Neural crest cell (in vitro differentiated cells): ENCODE measurements at regions not wholly inside any gene's neighbourhood (a gene's known extent, or its start where the extent isn't known, plus 50 kb on each side); places are given as distances from the start of the nearest gene placed in this dataset.

ENCODE experiments used
- DNase-seq: peaks from one replicate; pipeline ENCODE4 v3.0.0; 2021; ENCODE audit warnings: low read depth, mixed read lengths, low spot score
- H3K27ac Mint-ChIP-seq: one replicate; pipeline ENCODE4 v1.8.0; 2021; ENCODE audit warnings: mild to moderate bottlenecking, mixed read lengths; ENCODE audit not compliant: unreplicated experiment
- H3K27me3 Mint-ChIP-seq: 2 replicates; pipeline ENCODE4 v1.8.0; 2021; ENCODE audit warnings: low read depth, mild to moderate bottlenecking, mixed read lengths
- H3K36me3 Mint-ChIP-seq: 2 replicates; pipeline ENCODE4 v1.8.0; 2021; ENCODE audit warnings: low read depth, mild to moderate bottlenecking, mixed read lengths
- H3K4me1 Mint-ChIP-seq: 2 replicates; pipeline ENCODE4 v1.8.0; 2021; ENCODE audit warnings: mixed read lengths
- H3K4me3 Mint-ChIP-seq: one replicate; pipeline ENCODE4 v1.8.0; 2021; ENCODE audit warnings: mild to moderate bottlenecking, mixed read lengths
- H3K9me3 Mint-ChIP-seq: 2 replicates; pipeline ENCODE4 v1.8.0; 2021; ENCODE audit warnings: mixed read lengths
- TF ChIP-seq, protein P1 (sequence below): fragments of 200-600 bp; sonication (generic); conservative IDR thresholded peaks from 2 replicates; pipeline ENCODE4 v1.5.0; 2021; ENCODE audit warnings: antibody characterized with exemption, mild to moderate bottlenecking

DNA sequence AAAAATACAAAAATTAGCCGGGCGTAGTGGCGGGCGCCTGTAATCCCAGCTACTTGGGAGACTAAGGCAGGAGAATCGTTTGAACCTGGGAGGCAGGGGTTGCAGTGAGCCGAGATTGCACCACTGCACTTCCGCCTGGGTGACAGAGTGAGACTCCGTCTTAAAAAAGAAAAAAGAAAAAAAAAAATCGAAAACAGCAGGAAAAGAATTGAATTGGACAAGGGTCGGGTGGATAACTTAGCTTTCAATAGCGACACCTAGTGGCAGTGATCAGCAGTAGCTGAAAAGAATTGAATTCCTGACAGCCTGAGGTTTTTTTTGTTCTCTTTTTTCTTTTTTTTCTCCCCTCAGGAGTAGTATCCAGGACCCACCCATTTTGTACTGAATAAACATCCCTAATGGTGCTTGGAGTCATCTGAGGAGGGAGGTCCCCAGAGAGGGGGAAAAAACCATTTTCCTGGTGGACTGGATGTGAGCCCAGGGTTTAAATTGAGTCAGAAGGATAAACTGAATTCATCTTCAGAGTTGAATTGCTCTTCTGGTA lies 55.1 kb downstream of the CYCS start:
- H3K27ac Mint-ChIP-seq = no peak overlapping the region
- TF ChIP-seq, protein P1, sequence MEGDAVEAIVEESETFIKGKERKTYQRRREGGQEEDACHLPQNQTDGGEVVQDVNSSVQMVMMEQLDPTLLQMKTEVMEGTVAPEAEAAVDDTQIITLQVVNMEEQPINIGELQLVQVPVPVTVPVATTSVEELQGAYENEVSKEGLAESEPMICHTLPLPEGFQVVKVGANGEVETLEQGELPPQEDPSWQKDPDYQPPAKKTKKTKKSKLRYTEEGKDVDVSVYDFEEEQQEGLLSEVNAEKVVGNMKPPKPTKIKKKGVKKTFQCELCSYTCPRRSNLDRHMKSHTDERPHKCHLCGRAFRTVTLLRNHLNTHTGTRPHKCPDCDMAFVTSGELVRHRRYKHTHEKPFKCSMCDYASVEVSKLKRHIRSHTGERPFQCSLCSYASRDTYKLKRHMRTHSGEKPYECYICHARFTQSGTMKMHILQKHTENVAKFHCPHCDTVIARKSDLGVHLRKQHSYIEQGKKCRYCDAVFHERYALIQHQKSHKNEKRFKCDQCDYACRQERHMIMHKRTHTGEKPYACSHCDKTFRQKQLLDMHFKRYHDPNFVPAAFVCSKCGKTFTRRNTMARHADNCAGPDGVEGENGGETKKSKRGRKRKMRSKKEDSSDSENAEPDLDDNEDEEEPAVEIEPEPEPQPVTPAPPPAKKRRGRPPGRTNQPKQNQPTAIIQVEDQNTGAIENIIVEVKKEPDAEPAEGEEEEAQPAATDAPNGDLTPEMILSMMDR = peak; percentile 98
- no peaks in the 10 kb centered on the region for H3K36me3 Mint-ChIP-seq
- H3K4me1 Mint-ChIP-seq = peaks cover 15% of the 10 kb centered on the region
- peak overlapping the region; percentile 41 for H3K4me3 Mint-ChIP-seq
- DNase-seq = peak; percentile 47
- H3K27me3 Mint-ChIP-seq = no peaks in the 10 kb centered on the region
- H3K9me3 Mint-ChIP-seq = no peaks in the 10 kb centered on the region

DNA sequence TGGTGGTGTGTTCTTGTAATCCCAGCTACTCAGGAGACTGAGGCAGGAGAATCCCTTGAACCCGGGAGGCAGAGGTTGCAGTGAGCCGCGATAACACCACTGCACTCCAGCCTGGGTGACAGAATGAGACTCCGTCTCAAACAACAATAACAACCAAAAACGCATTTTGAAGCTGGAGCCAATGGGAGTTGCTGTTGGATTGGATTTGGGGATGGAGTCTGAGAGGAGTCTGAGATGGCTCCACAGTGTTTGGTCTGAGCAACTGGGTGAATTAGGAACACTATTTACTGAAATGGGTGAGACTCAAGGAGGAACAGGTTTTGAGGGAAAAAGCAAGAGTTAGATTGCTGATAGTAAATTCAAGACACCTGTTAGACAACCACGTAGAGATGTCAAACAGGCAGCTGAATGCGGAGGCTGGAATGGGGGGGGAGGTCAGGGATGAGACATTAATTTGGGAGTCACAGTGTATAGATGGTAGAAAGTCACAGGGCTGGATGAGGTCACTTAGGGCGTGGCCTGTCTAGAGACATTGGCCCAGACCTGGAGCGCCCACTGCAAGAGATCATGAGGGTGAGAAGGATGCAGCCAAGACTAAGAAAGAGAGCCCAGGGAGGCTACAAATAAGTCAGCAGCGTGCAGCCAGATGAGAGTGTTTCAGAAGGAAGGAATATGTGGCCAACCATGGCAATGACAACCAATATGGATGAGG lies 56.4 kb downstream of the CYCS start:
- Mint-ChIP-seq H3K4me3 (no peak overlapping the region), H3K36me3 (no peaks in the 10 kb centered on the region), H3K27me3 (no peaks in the 10 kb centered on the region), H3K4me1 (peaks cover 15% of the 10 kb centered on the region), H3K27ac (no peak overlapping the region), H3K9me3 (no peaks in the 10 kb centered on the region)
- TF ChIP-seq, protein P1 = no peak
- no peak for DNase-seq

DNA sequence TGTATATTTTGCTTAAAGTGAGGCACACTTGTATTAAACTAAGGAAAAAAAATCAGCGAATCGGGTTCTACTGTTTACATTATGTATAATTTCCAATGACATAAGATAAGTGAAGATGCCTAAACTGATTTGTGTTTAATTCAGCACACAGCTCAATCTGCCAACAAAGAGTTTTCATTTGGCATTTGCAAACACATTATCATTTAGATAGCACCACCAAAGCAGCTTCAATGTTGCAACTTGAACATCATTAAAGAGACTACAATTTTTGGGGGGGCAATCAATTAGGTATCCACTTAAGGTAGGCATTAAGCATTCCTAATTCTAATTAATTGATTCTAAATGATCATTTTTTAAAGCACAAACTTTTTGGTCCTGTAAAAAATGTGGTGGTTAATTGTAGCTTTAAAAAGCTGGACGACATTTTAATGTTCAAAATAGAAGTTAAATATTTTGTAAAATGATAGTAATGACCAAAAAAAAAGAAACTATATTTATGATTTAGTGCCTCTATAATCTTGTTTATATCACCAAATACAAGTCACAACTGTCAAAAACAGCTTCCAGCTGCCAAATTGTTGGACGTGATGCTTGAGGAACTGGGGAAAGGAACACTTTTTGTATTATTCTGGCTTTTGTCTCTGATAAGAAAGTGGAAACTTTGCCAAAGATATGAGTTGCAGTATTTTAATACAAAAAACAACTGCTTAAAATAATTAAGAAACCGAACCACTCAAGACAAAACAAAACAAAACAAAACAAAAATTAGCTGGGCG lies 57.1 kb downstream of the CYCS start:
- Mint-ChIP-seq H3K36me3 (no peaks in the 10 kb centered on the region), H3K4me1 (peaks cover 15% of the 10 kb centered on the region), H3K9me3 (no peaks in the 10 kb centered on the region), H3K4me3 (no peak overlapping the region), H3K27ac (no peak overlapping the region), H3K27me3 (no peaks in the 10 kb centered on the region)
- TF ChIP-seq, protein P1 = no peak
- no peak for DNase-seq

DNA sequence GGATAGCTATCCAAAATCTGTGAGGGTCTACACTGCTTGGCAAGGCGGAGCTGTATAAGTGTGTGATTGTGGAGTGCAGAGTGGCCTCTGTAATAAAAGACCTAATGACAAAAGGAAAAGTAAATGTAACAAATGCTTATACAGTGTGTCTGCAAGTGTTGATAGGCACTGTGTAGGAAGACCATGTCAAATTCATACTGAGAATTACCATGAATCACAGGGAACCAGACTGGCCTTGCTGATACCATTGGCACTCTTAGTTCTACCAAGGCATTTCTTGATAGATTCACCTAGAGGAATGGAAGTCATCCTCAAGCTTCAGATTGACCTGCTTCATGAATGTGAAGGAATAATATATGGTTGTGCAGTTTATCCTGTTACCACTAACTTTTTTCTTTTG lies 58.8 kb downstream of the CYCS start:
- Mint-ChIP-seq H3K27ac (no peak overlapping the region), H3K36me3 (no peaks in the 10 kb centered on the region), H3K27me3 (no peaks in the 10 kb centered on the region), H3K9me3 (no peaks in the 10 kb centered on the region), H3K4me3 (no peak overlapping the region), H3K4me1 (peaks cover 15% of the 10 kb centered on the region)
- DNase-seq = no peak
- TF ChIP-seq, protein P1 = no peak

DNA sequence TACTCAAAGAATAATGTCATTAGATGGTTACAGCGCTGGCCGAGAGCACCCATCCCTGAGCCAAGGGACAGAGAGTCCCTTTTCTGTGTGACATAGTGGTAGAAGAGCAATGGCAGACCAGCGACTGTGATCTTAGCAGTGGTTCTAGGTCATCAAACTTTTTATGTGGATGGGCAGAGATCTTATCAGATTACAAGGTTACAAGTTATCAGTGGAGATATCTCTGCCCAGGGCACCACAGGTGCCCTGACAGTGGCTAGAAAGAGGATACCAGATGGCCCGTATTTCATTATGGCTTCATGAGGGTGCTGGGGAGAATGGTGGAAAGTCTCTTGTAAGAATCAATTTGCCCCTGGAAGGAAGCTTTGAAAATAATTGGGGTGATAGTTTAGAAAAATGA lies 62.7 kb downstream of the CYCS start:
- H3K27me3 Mint-ChIP-seq = no peaks in the 10 kb centered on the region
- H3K4me3 Mint-ChIP-seq = no peak overlapping the region
- no peaks in the 10 kb centered on the region for H3K9me3 Mint-ChIP-seq
- no peaks in the 10 kb centered on the region for H3K4me1 Mint-ChIP-seq
- no peak for DNase-seq
- TF ChIP-seq, protein P1 = no peak
- H3K27ac Mint-ChIP-seq = no peak overlapping the region
- no peaks in the 10 kb centered on the region for H3K36me3 Mint-ChIP-seq
